Heart right ventricle (tissue), 16 donors: ENCODE measurements at regions not wholly inside any gene's neighbourhood (a gene's known extent, or its start where the extent isn't known, plus 50 kb on each side); places are given as distances from the start of the nearest gene placed in this dataset.

Experiments used
- ATAC-seq, 8 donors: fragments of 200-7000 bp; cut with Tn5 transposase; one replicate each; pipeline ENCODE4 v1.9.1; 2020; ENCODE audit warnings: mild to moderate bottlenecking in 8 of 8, moderate library complexity in 8 of 8, moderate number of reproducible peaks in 1 of 8
- DNase-seq, 2 donors: peaks; one replicate each; pipeline ENCODE4 v3.0.0-alpha.2; 2020
- H3K27ac ChIP-seq, 10 donors: fragments of 200-600 bp; sonication (generic) in 2 of 10; one replicate each; pipeline versions ENCODE4 v1.5.0 to v1.8.0; 2020 to 2022; ENCODE audit warnings: mild to moderate bottlenecking in 3 of 10
- H3K27me3 ChIP-seq, 7 donors: fragments of 200-600 bp; one replicate each; pipeline ENCODE4 v1.8.0; 2021 to 2022; ENCODE audit warnings: mild to moderate bottlenecking in 2 of 7
- H3K36me3 ChIP-seq, 9 donors: fragments of 200-600 bp; sonication (generic) in 1 of 9; one replicate each; pipeline versions ENCODE4 v1.5.0 to v1.8.0; 2020 to 2022; ENCODE audit warnings: mild to moderate bottlenecking in 2 of 9
- H3K4me1 ChIP-seq, 9 donors: fragments of 200-600 bp; sonication (generic) in 1 of 9; one replicate each; pipeline versions ENCODE4 v1.5.0 to v1.8.0; 2020 to 2022; ENCODE audit warnings: mild to moderate bottlenecking in 4 of 9
- H3K4me3 ChIP-seq, 10 donors: fragments of 200-600 bp; sonication (generic) in 2 of 10; one replicate each; pipeline versions ENCODE4 v1.5.0 to v1.8.0; 2020 to 2022; ENCODE audit warnings: mild to moderate bottlenecking in 7 of 10, moderate library complexity in 2 of 10
- H3K9me3 ChIP-seq, 11 donors: fragments of 200-600 bp in 10 of 11; sonication (generic) in 2 of 11; one replicate each; pipeline versions ENCODE4 v1.5.0 to v1.8.0; 2013 to 2022; ENCODE audit warnings: mild to moderate bottlenecking in 2 of 11, control low read depth in 1 of 11, moderate library complexity in 1 of 11
- CTCF ChIP-seq, 9 donors: fragments of 200-600 bp; sonication (generic) in 2 of 9; IDR thresholded peaks; one replicate each; pipeline versions ENCODE4 v1.5.0 to v1.8.0; 2021 to 2022; ENCODE audit warnings: antibody characterized with exemption in 9 of 9, mild to moderate bottlenecking in 5 of 9, moderate library complexity in 1 of 9
- WGBS, 2 donors: extraction: QIAGEN DNeasy Blood & Tissue Kit; methylation state at CpG; one replicate each; pipeline ENCODE4 v1.1.7; 2013; ENCODE audit warnings: inconsistent platforms in 1 of 2; 5-methylcytosine and 5-hydroxymethylcytosine counted together
- intact Hi-C, 10 donors: fragments of 100-400 bp; cut with DNase I; formaldehyde crosslinking; loops; one replicate each; pipeline versions ENCODE4 v1.11.1 to v1.14.2; 2022
- donor health status: Arrhythmogenic right ventricular cardiomyopathy.
- donor health status: ischemic (EF 13 %, LVEDD 7.1; RV severe dilation, severe dysfunction).
- donor health status: healthy with polysubstance abuse.
- donor health status: DM: no; HTN: yes; CAD: no.
- donor health status: DM: no; HTN: no; CAD: no.
- donor health status: ischemic (EF 25% LVEDD 6.9; RV normal size, moderate dysfunction).
- donor health status: ischemic (EF 25% LVEDD 5.7; RV mildly dilated, moderate dysfunction).
- donor health status: healthy.
- donor health status: DM: yes; HTN: yes; CAD: no.
- donor health status: Ischemic cardiomyopathy.
- donor health status: ischemic (EF 35%, LVEDD 5.7; RV mildly dilated, moderate dysfunction).
- donor health status: nonischemic (EF 11% LVEDD 7.7; RV severe dilation, severe dysfunction).
- donor health status: DM: yes; HTN: yes; CAD: no.
- donor health status: PGD.
- donor health status: ischemic (EF 29% LVEDD 5.4; RV normal size, mild dysfunction).
- donor health status: nonischemic (EF 23%, LVEDD 6.1; RV moderate dilation, normal function).

GRCh38 chr12:111226680-111227079, 142.2 kb downstream of the PHETA1 start:
- intact Hi-C loops: no loop called here
- Histone ChIP-seq H3K27ac (no peak overlapping the region), H3K9me3 (no peaks in the 10 kb centered on the region), H3K4me1 (peaks cover 0 to 3% (median 0%) of the 10 kb centered on the region in 9 donors), H3K36me3 (no peaks in the 10 kb centered on the region), H3K4me3 (no peak overlapping the region), H3K27me3 (peaks cover 0 to 22% (median 8%) of the 10 kb centered on the region in 7 donors)
- ATAC-seq: no peak
- no peak for TF ChIP-seq CTCF (IDR thresholded peaks at IDR 0.05)
- DNase-seq: no peak
- 85 to 86% methylated on average over 21 of the region's 21 CpGs for WGBS, 2 donors

- DNase-seq (no peak), ATAC-seq (no peak)
- no peak overlapping the region for H3K27ac ChIP-seq
- H3K4me3 ChIP-seq: no peak overlapping the region
- H3K9me3 ChIP-seq: no peaks in the 10 kb centered on the region
- peaks cover 0 to 19% (median 5%) of the 10 kb centered on the region in 7 donors for H3K27me3 ChIP-seq
- H3K36me3 ChIP-seq: no peaks in the 10 kb centered on the region
- no peak for TF ChIP-seq CTCF (IDR thresholded peaks at IDR 0.05)
- peaks cover 0 to 3% (median 0%) of the 10 kb centered on the region in 9 donors for H3K4me1 ChIP-seq
- 84 to 88% methylated on average over 6 of the region's 6 CpGs for WGBS, 2 donors
- intact Hi-C loops: no loop called here
These were observed 143.6 kb downstream of the PHETA1 start for GRCh38 chr12:111225307-111225706.

- no peak for ATAC-seq
- Histone ChIP-seq H3K27me3 (peaks cover 0 to 22% (median 5%) of the 10 kb centered on the region in 7 donors), H3K4me1 (peaks cover 0 to 3% (median 0%) of the 10 kb centered on the region in 9 donors), H3K27ac (no peak overlapping the region), H3K9me3 (no peaks in the 10 kb centered on the region), H3K4me3 (no peak overlapping the region), H3K36me3 (no peaks in the 10 kb centered on the region)
- WGBS, 2 donors: 43 to 51% methylated on average over 14 of the region's 14 CpGs
- intact Hi-C loops: no loop called here
- no peak for TF ChIP-seq CTCF (IDR thresholded peaks at IDR 0.05)
- DNase-seq: no peak
These were observed 144.5 kb downstream of the PHETA1 start for GRCh38 chr12:111224186-111225066.

GRCh38 chr12:111222523-111222922, 146.4 kb downstream of the PHETA1 start:
- no peaks in the 10 kb centered on the region for H3K9me3 ChIP-seq
- intact Hi-C loops: no loop called here
- peaks cover 0 to 3% (median 0%) of the 10 kb centered on the region in 9 donors for H3K4me1 ChIP-seq
- H3K4me3 ChIP-seq: no peak overlapping the region
- peaks cover 0 to 20% (median 8%) of the 10 kb centered on the region in 7 donors for H3K27me3 ChIP-seq
- no peak overlapping the region for H3K27ac ChIP-seq
- no peak for TF ChIP-seq CTCF (IDR thresholded peaks at IDR 0.05)
- WGBS, 2 donors: 79 to 83% methylated on average over 4 of the region's 4 CpGs
- ATAC-seq: no peak
- no peak for DNase-seq
- H3K36me3 ChIP-seq: no peaks in the 10 kb centered on the region
